ENCODE measurements at regions not wholly inside any gene's neighbourhood (a gene's known extent, or its start where the extent isn't known, plus 50 kb on each side); places are given as distances from the start of the nearest gene placed in this dataset.

GRCh38 chr6:20024316-20024673, 187.1 kb downstream of the ID4 start:
- no peak for TF ChIP-seq POLR2A (IDR thresholded peaks at IDR 0.05)
- TF ChIP-seq CTCF (IDR thresholded peaks at IDR 0.05) = no peak
